Activated CD8-positive, alpha-beta T cell treated with anti-CD3 and anti-CD28 coated beads, Interleukin-2, amount 10 ng/mL, durations not matched to agents 7 days and 5 days (primary cell): ENCODE measurements at regions not wholly inside any gene's neighbourhood (a gene's known extent, or its start where the extent isn't known, plus 50 kb on each side); places are given as distances from the start of the nearest gene placed in this dataset.

Source experiments
- ATAC-seq: fragments of 150-1000 bp; cut with Tn5 transposase; one replicate; pipeline ENCODE4 v1.10.0; 2021; ENCODE audit warnings: moderate library complexity
- CTCF ChIA-PET: fragments of 350-600 bp; sonication (Branson Sonifier 250); formaldehyde crosslinking; loops from one replicate; lab custom pipeline; 2021; ENCODE audit warnings: antibody characterized with exemption; lab: Charles Lee
- POLR2A ChIA-PET: fragments of 350-600 bp; sonication (Branson Sonifier 250); formaldehyde crosslinking; loops from one replicate; lab custom pipeline; 2021; ENCODE audit warnings: antibody characterized with exemption; lab: Charles Lee
- DNase-seq: peaks from one replicate; pipeline ENCODE4 v3.0.0-alpha.2; 2020
- H3K27ac Mint-ChIP-seq: one replicate; pipeline ENCODE4 v1.8.0; 2021; ENCODE audit warnings: mild to moderate bottlenecking, mixed read lengths
- H3K27me3 Mint-ChIP-seq: one replicate; pipeline ENCODE4 v1.8.0; 2021; ENCODE audit warnings: low read depth, mixed read lengths
- H3K36me3 Mint-ChIP-seq: one replicate; pipeline ENCODE4 v1.8.0; 2021; ENCODE audit warnings: low read depth, mixed read lengths
- H3K4me1 Mint-ChIP-seq: one replicate; pipeline ENCODE4 v1.8.0; 2021; ENCODE audit warnings: low read depth, mixed read lengths
- H3K4me3 Mint-ChIP-seq: one replicate; pipeline ENCODE4 v1.8.0; 2021; ENCODE audit warnings: mild to moderate bottlenecking, mixed read lengths
- H3K9me3 Mint-ChIP-seq: one replicate; pipeline ENCODE4 v1.8.0; 2022; ENCODE audit warnings: mixed read lengths; ENCODE audit not compliant: insufficient read depth

- CTCF ChIA-PET = no interaction called here
- Mint-ChIP-seq H3K27me3 (no peaks in the 10 kb centered on the region), H3K4me1 (no peaks in the 10 kb centered on the region)
These were observed 199.7 kb downstream of the TBX15 start for GRCh38 chr1:118788463-118788862.

GRCh38 chr1:118786454-118787155 lies 201.5 kb downstream of the TBX15 start:
- H3K27ac Mint-ChIP-seq = no peak overlapping the region
- no peaks in the 10 kb centered on the region for H3K36me3 Mint-ChIP-seq
- no peaks in the 10 kb centered on the region for H3K4me1 Mint-ChIP-seq
- ChIA-PET CTCF (no interaction called here), POLR2A (no interaction called here)
- no peaks in the 10 kb centered on the region for H3K27me3 Mint-ChIP-seq
- no peak overlapping the region for H3K4me3 Mint-ChIP-seq
- peaks cover 5% of the 10 kb centered on the region for H3K9me3 Mint-ChIP-seq
- DNase-seq (no peak), ATAC-seq (no peak)

More at GRCh38 chr1:118788463-118788862, 199.7 kb downstream of the TBX15 start:
- DNase-seq (no peak), ATAC-seq (no peak)
- Mint-ChIP-seq H3K27ac (no peak overlapping the region), H3K4me3 (no peak overlapping the region), H3K36me3 (no peaks in the 10 kb centered on the region), H3K9me3 (peaks cover 12% of the 10 kb centered on the region)
- POLR2A ChIA-PET = no interaction called here

- CTCF ChIA-PET = no interaction called here
- H3K9me3 Mint-ChIP-seq = peaks cover 3% of the 10 kb centered on the region
- no peak overlapping the region for H3K27ac Mint-ChIP-seq
These were observed 202.9 kb downstream of the TBX15 start for GRCh38 chr1:118785246-118785645.

GRCh38 chr1:118783095-118783758 lies 204.9 kb downstream of the TBX15 start:
- POLR2A ChIA-PET = no interaction called here

More at GRCh38 chr1:118785246-118785645, 202.9 kb downstream of the TBX15 start:
- Mint-ChIP-seq H3K4me1 (no peaks in the 10 kb centered on the region), H3K36me3 (no peaks in the 10 kb centered on the region), H3K4me3 (no peak overlapping the region), H3K27me3 (no peaks in the 10 kb centered on the region)
- POLR2A ChIA-PET = no interaction called here
- no peak for ATAC-seq
- no peak for DNase-seq

GRCh38 chr1:118773656-118774055 lies 214.5 kb downstream of the TBX15 start:
- Mint-ChIP-seq H3K27ac (no peak overlapping the region), H3K9me3 (peaks cover 15% of the 10 kb centered on the region), H3K4me3 (no peak overlapping the region), H3K4me1 (no peaks in the 10 kb centered on the region), H3K36me3 (no peaks in the 10 kb centered on the region), H3K27me3 (no peaks in the 10 kb centered on the region)
- DNase-seq = no peak
- POLR2A ChIA-PET = no interaction called here
- no peak for ATAC-seq
- CTCF ChIA-PET = no interaction called here

More at GRCh38 chr1:118783095-118783758, 204.9 kb downstream of the TBX15 start:
- CTCF ChIA-PET = no interaction called here
- Mint-ChIP-seq H3K9me3 (no peaks in the 10 kb centered on the region), H3K36me3 (no peaks in the 10 kb centered on the region), H3K27ac (no peak overlapping the region), H3K4me3 (no peak overlapping the region), H3K4me1 (no peaks in the 10 kb centered on the region), H3K27me3 (no peaks in the 10 kb centered on the region)
- DNase-seq = no peak
- no peak for ATAC-seq

GRCh38 chr1:118767971-118768370 lies 220.2 kb downstream of the TBX15 start:
- POLR2A ChIA-PET = no interaction called here
- Mint-ChIP-seq H3K4me3 (no peak overlapping the region), H3K9me3 (no peaks in the 10 kb centered on the region), H3K4me1 (no peaks in the 10 kb centered on the region), H3K27me3 (no peaks in the 10 kb centered on the region), H3K36me3 (no peaks in the 10 kb centered on the region), H3K27ac (no peak overlapping the region)
- ATAC-seq (no peak), DNase-seq (no peak)
- CTCF ChIA-PET = no interaction called here

- no peak overlapping the region for H3K27ac Mint-ChIP-seq
- ATAC-seq = no peak
- no peak for DNase-seq
- no peaks in the 10 kb centered on the region for H3K9me3 Mint-ChIP-seq
- H3K27me3 Mint-ChIP-seq = no peaks in the 10 kb centered on the region
- no peaks in the 10 kb centered on the region for H3K36me3 Mint-ChIP-seq
- ChIA-PET CTCF (no interaction called here), POLR2A (no interaction called here)
- no peaks in the 10 kb centered on the region for H3K4me1 Mint-ChIP-seq
- H3K4me3 Mint-ChIP-seq = no peak overlapping the region
These were observed 234.2 kb downstream of the TBX15 start for GRCh38 chr1:118753976-118754375.

- ATAC-seq = no peak
- CTCF ChIA-PET = no interaction called here
These were observed 237.0 kb downstream of the TBX15 start for GRCh38 chr1:118751166-118751565.

GRCh38 chr1:118744420-118744819 lies 243.7 kb downstream of the TBX15 start:
- Mint-ChIP-seq H3K9me3 (peaks cover 7% of the 10 kb centered on the region), H3K27me3 (no peaks in the 10 kb centered on the region), H3K36me3 (no peaks in the 10 kb centered on the region), H3K27ac (no peak overlapping the region), H3K4me3 (no peak overlapping the region), H3K4me1 (no peaks in the 10 kb centered on the region)
- ChIA-PET POLR2A (no interaction called here), CTCF (no interaction called here)
- ATAC-seq = no peak
- DNase-seq = no peak

More at GRCh38 chr1:118751166-118751565, 237.0 kb downstream of the TBX15 start:
- Mint-ChIP-seq H3K27me3 (no peaks in the 10 kb centered on the region), H3K36me3 (no peaks in the 10 kb centered on the region), H3K4me3 (no peak overlapping the region), H3K27ac (no peak overlapping the region), H3K9me3 (peaks cover 7% of the 10 kb centered on the region), H3K4me1 (no peaks in the 10 kb centered on the region)
- DNase-seq = no peak
- POLR2A ChIA-PET = no interaction called here

- Mint-ChIP-seq H3K9me3 (peaks cover under 1% of the 10 kb centered on the region), H3K27me3 (no peaks in the 10 kb centered on the region), H3K27ac (no peak overlapping the region), H3K36me3 (no peaks in the 10 kb centered on the region), H3K4me1 (no peaks in the 10 kb centered on the region), H3K4me3 (no peak overlapping the region)
- no peak for ATAC-seq
- CTCF ChIA-PET = no interaction called here
- no peak for DNase-seq
- POLR2A ChIA-PET = no interaction called here
These were observed 248.6 kb downstream of the TBX15 start for GRCh38 chr1:118739501-118739900.

GRCh38 chr1:118736322-118736721 lies 251.8 kb downstream of the TBX15 start:
- H3K27ac Mint-ChIP-seq = no peak overlapping the region
- no peak overlapping the region for H3K4me3 Mint-ChIP-seq
- no peaks in the 10 kb centered on the region for H3K4me1 Mint-ChIP-seq
- ChIA-PET POLR2A (no interaction called here), CTCF (no interaction called here)
- H3K27me3 Mint-ChIP-seq = no peaks in the 10 kb centered on the region
- H3K36me3 Mint-ChIP-seq = no peaks in the 10 kb centered on the region
- no peak for ATAC-seq
- no peak for DNase-seq
- peaks cover 4% of the 10 kb centered on the region for H3K9me3 Mint-ChIP-seq

- ATAC-seq = no peak
These were observed 270.2 kb downstream of the TBX15 start for GRCh38 chr1:118717893-118718292.

More at GRCh38 chr1:118717893-118718292, 270.2 kb downstream of the TBX15 start:
- no peak for DNase-seq
- ChIA-PET POLR2A (no interaction called here), CTCF (no interaction called here)
- no peaks in the 10 kb centered on the region for H3K4me1 Mint-ChIP-seq
- H3K9me3 Mint-ChIP-seq = peaks cover 7% of the 10 kb centered on the region
- H3K4me3 Mint-ChIP-seq = no peak overlapping the region
- no peaks in the 10 kb centered on the region for H3K27me3 Mint-ChIP-seq
- H3K27ac Mint-ChIP-seq = no peak overlapping the region
- no peaks in the 10 kb centered on the region for H3K36me3 Mint-ChIP-seq
